ENCODE measurements at regions not wholly inside any gene's neighbourhood (a gene's known extent, or its start where the extent isn't known, plus 50 kb on each side); places are given as distances from the start of the nearest gene placed in this dataset.

GRCh38 chr3:194079702-194080172 lies 56.2 kb upstream of the HES1 start:
- 85% methylated on average over 14 of the region's 14 CpGs for WGBS
- TF ChIP-seq, protein P1, sequence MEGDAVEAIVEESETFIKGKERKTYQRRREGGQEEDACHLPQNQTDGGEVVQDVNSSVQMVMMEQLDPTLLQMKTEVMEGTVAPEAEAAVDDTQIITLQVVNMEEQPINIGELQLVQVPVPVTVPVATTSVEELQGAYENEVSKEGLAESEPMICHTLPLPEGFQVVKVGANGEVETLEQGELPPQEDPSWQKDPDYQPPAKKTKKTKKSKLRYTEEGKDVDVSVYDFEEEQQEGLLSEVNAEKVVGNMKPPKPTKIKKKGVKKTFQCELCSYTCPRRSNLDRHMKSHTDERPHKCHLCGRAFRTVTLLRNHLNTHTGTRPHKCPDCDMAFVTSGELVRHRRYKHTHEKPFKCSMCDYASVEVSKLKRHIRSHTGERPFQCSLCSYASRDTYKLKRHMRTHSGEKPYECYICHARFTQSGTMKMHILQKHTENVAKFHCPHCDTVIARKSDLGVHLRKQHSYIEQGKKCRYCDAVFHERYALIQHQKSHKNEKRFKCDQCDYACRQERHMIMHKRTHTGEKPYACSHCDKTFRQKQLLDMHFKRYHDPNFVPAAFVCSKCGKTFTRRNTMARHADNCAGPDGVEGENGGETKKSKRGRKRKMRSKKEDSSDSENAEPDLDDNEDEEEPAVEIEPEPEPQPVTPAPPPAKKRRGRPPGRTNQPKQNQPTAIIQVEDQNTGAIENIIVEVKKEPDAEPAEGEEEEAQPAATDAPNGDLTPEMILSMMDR (IDR thresholded peaks at IDR 0.05), result no peak
- no peak for TF ChIP-seq POLR2A (IDR thresholded peaks at IDR 0.05)
- no peak for TF ChIP-seq POLR2AphosphoS5 (IDR thresholded peaks at IDR 0.05)
- TF ChIP-seq EP300 (IDR thresholded peaks at IDR 0.05), result no peak
- no peak overlapping the region for H3K4me3 ChIP-seq

GRCh38 chr3:194080436-194080835 lies 55.5 kb upstream of the HES1 start:
- peak in 1 of 2 donors; percentile 60 for DNase-seq (ENCODE audit: low spot score in 2 of 2)
- Histone ChIP-seq H3K27ac (no peak overlapping the region), H3K4me1 (peaks cover 26% of the 10 kb centered on the region), H3K36me3 (no peaks in the 10 kb centered on the region), H3K27me3 (no peaks in the 10 kb centered on the region), H3K9me3 (no peaks in the 10 kb centered on the region), H3K4me3 (no peak overlapping the region)
- TF ChIP-seq POLR2AphosphoS5 (IDR thresholded peaks at IDR 0.05) (no peak), POLR2A (IDR thresholded peaks at IDR 0.05) (no peak), EP300 (IDR thresholded peaks at IDR 0.05) (no peak)
- TF ChIP-seq, protein P1 (IDR thresholded peaks at IDR 0.05), result no peak
- WGBS, result 60% methylated on average over 4 of the region's 7 CpGs

More at GRCh38 chr3:194079702-194080172, 56.2 kb upstream of the HES1 start:
- Histone ChIP-seq H3K4me1 (peaks cover 26% of the 10 kb centered on the region), H3K27ac (no peak overlapping the region), H3K36me3 (no peaks in the 10 kb centered on the region), H3K9me3 (no peaks in the 10 kb centered on the region), H3K27me3 (no peaks in the 10 kb centered on the region)
- peak in 1 of 2 donors; percentile 38 for DNase-seq (ENCODE audit: low spot score in 2 of 2)

DNA sequence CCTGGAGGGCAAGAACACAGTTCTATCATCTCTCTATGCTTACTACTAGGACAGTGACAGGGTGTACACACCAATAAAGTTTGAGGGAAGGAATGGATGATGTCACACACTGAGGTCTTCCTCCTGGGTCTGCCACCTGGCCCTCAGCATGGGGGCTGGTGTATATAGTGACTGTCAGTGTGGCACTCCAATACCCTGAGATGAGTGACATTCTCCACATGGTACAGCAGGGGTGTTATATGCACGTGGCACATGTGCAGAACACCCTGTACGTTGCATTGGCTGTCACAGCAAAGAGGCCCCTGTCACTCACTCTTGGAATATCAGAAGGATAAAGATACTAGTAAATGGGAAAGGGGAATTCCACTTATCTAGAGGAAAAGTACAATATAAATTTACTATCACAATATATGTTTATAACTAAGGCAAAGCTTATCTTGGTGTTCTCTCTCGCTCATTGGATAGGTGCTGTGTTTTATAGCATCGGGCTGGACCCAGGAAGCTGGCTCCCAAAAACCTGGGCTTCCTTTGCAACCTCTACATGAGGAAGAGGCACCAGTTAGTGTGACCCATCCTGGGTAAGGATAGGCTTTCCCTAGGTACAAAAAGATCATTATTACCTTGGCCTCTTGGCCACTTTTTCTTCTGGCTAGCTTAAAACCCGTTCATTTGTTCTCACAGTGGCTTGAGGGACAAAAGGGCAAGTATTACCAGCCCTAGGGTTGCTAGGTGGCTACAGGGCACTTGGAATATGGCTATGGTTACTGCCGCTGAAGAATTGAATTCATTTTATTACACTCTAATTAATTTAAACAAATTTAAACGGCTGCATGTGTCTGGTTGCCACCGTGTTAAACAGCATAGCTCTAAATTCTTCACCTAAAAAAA lies 54.8 kb upstream of the HES1 start:
- no peak for TF ChIP-seq POLR2A (IDR thresholded peaks at IDR 0.05)
- no peak for TF ChIP-seq POLR2AphosphoS5 (IDR thresholded peaks at IDR 0.05)
- TF ChIP-seq EP300 (IDR thresholded peaks at IDR 0.05), result no peak
- TF ChIP-seq, protein P1 (IDR thresholded peaks at IDR 0.05), result no peak

GRCh38 chr3:194081826-194082225 lies 54.1 kb upstream of the HES1 start:
- 92% methylated on average over 4 of the region's 5 CpGs for WGBS
- no peak overlapping the region for H3K27ac ChIP-seq
- H3K4me1 ChIP-seq, result peaks cover 26% of the 10 kb centered on the region
- no peak for TF ChIP-seq POLR2AphosphoS5 (IDR thresholded peaks at IDR 0.05)
- no peaks in the 10 kb centered on the region for H3K27me3 ChIP-seq
- H3K9me3 ChIP-seq, result no peaks in the 10 kb centered on the region
- no peaks in the 10 kb centered on the region for H3K36me3 ChIP-seq
- H3K4me3 ChIP-seq, result no peak overlapping the region
- DNase-seq (ENCODE audit: low spot score in 2 of 2), result peak in 1 of 2 donors; percentile 56

More for the DNA sequence above, 54.8 kb upstream of the HES1 start:
- Histone ChIP-seq H3K36me3 (no peaks in the 10 kb centered on the region), H3K4me3 (no peak overlapping the region), H3K9me3 (no peaks in the 10 kb centered on the region), H3K27me3 (no peaks in the 10 kb centered on the region), H3K4me1 (peaks cover 26% of the 10 kb centered on the region), H3K27ac (no peak overlapping the region)
- DNase-seq (ENCODE audit: low spot score in 2 of 2), result peak in 1 of 2 donors; percentile 29
- 89% methylated on average over 8 of the region's 8 CpGs for WGBS

- TF ChIP-seq, protein P1 (IDR thresholded peaks at IDR 0.05), result no peak
- no peak for TF ChIP-seq POLR2AphosphoS5 (IDR thresholded peaks at IDR 0.05)
- no peak for TF ChIP-seq EP300 (IDR thresholded peaks at IDR 0.05)
- TF ChIP-seq POLR2A (IDR thresholded peaks at IDR 0.05), result no peak
- H3K9me3 ChIP-seq, result no peaks in the 10 kb centered on the region
- H3K27ac ChIP-seq, result no peak overlapping the region
- H3K36me3 ChIP-seq, result no peaks in the 10 kb centered on the region
- peaks cover 26% of the 10 kb centered on the region for H3K4me1 ChIP-seq
- 61% methylated on average over 15 of the region's 18 CpGs for WGBS
- H3K27me3 ChIP-seq, result no peaks in the 10 kb centered on the region
- no peak overlapping the region for H3K4me3 ChIP-seq
- peak in 1 of 2 donors; percentile 80 for DNase-seq (ENCODE audit: low spot score in 2 of 2)
These were observed 53.0 kb upstream of the HES1 start for GRCh38 chr3:194082743-194083636.

Measured in suprapubic skin (tissue), 4 donors.